ENCODE measurements at regions not wholly inside any gene's neighbourhood (a gene's known extent, or its start where the extent isn't known, plus 50 kb on each side); places are given as distances from the start of the nearest gene placed in this dataset.

DNA sequence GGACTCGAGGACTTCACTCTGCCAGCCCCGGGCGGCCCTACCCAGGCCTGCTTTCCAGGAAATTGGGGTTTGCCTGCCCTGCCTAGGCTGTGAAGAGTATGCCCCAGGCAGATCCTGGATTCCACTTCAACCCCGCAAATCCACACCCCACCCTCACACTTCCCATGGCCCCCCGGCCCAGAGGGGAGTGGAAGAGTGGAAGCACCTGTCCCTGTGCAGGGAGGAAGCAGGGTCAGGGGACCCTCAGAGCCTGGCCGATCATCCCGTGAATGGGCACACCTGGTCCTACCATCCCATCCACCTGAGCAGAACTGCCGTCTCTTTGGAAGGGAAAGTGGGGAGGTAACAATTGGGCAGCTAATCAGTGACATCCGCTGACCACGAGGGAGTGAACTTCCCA, 245.2 kb downstream of the EIPR1 start:
- TF ChIP-seq, protein P1, sequence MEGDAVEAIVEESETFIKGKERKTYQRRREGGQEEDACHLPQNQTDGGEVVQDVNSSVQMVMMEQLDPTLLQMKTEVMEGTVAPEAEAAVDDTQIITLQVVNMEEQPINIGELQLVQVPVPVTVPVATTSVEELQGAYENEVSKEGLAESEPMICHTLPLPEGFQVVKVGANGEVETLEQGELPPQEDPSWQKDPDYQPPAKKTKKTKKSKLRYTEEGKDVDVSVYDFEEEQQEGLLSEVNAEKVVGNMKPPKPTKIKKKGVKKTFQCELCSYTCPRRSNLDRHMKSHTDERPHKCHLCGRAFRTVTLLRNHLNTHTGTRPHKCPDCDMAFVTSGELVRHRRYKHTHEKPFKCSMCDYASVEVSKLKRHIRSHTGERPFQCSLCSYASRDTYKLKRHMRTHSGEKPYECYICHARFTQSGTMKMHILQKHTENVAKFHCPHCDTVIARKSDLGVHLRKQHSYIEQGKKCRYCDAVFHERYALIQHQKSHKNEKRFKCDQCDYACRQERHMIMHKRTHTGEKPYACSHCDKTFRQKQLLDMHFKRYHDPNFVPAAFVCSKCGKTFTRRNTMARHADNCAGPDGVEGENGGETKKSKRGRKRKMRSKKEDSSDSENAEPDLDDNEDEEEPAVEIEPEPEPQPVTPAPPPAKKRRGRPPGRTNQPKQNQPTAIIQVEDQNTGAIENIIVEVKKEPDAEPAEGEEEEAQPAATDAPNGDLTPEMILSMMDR (IDR thresholded peaks at IDR 0.05; ENCODE audit: low read depth, low read length, poor library complexity, severe bottlenecking): no peak
- no peak for TF ChIP-seq EZH2phosphoT487 (IDR thresholded peaks at IDR 0.05; ENCODE audit: borderline replicate concordance, low read length)

Measured in DOHH2 (cell line).